Medulla oblongata (tissue), 1 donor: ENCODE measurements at regions not wholly inside any gene's neighbourhood (a gene's known extent, or its start where the extent isn't known, plus 50 kb on each side); places are given as distances from the start of the nearest gene placed in this dataset.
"Not testable (repeated sequence)": the region's sequence is repeated elsewhere in the genome, so short reads cannot be mapped to it uniquely, and the experiment has no call there.

Source experiments
- DNase-seq: peaks from one replicate; pipeline ENCODE4 v3.0.0-alpha.2; 2015; ENCODE audit errors: extremely low spot score

DNA sequence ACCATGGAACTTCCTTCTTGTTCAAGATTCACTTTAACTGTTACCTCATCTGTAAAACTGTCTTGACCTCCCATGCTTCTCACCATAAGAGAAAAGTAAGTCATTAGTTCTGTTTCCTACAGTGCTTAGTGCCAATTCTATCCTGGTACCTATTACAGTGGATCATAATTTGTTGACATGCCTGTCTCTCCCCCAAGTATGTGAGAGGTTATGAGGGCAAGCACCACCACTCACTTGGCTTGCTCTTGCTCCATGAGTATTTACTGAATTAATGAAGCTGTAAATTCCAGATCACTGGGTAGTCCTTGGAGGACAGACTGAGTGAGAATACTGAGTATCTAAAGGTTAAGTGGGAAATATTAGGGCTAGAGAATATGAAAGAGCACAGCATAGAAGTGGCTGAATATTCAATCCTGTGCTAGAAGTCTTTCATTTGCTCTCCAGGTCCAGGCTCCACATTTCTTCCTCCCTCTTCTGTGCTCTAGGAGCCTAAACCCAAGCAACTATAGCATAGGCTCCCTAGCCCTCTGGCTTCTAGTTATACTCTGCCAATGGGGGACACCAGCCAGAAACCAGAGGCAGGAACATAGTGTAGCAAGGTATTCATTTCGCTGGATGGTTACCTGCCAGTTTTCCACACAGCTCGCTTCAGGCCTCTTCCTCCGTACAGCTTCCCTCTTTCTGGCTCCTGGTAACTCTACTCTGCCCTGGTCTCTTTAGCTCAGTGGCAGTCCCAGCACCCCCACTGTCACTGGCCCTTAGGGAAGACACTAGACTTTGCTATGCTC lies 118.2 kb upstream of the SLC5A12 start:
- DNase-seq: no peak

DNA sequence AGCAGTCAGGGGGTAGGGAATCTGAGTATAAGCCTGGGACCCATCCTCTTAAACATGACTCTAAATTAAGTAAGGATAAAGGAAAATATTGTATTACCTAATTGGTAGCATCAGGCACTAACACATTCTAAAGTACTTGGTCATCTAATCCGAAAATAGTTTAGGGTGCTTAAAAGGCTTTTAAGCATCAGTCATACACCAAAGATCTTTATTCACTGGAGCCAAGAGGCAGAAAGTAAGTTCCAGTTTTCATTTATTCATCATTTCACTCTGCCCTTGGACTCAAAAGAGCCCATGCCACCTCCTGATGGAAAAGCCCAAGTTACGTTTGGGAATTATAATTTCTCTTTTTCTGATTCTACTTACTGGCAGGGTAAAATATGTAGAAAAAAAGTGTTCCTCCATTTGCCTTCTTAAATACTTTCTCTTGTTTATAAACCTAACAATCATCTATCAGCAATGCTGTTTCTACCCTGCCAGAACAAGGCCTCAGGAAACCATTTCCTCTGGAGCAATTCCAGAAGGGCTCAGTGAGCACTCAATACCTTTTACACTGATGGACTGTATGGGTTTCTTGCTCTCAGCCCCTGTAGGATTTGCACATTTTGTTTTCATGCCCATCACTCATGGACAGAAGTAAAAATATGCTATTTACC lies 120.1 kb upstream of the SLC5A12 start:
- no peak for DNase-seq

DNA sequence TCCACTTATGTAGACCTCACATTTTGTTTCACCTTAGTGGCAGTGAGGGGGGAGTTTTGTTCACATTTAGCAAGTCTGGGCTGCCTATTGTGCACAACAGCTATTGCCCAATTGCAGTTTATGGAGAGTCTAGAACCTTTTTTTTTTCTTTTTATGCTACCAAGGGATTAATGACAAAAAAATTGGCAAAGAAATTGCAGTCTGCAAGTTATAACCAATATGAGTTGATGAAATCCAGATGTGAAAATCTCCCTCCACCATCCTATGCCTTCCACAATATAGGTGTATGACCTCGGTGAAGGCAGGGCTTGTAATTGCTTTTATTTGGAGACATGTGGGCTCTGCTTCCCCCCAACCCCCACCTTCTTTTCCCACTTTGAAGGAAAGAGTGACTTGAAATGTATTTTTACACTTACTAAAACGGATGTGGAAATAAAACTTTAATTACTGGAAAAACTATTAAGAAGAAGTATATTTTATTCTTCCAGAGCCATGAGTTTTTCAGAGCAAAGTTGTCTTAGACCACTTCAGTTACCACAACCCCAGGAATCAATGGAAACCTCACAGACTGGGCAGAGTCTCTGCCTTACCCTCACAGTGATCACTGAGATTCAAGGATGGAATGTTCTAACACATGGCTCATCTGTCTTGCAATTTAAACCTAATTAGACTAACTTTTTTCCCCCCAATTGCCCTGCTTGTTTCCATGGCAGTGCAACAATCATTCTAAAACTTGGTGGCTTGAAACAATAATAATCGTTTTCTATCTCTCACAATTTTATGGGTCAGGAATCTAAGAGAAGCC lies 120.8 kb upstream of the SLC5A12 start:
- DNase-seq: no peak

DNA sequence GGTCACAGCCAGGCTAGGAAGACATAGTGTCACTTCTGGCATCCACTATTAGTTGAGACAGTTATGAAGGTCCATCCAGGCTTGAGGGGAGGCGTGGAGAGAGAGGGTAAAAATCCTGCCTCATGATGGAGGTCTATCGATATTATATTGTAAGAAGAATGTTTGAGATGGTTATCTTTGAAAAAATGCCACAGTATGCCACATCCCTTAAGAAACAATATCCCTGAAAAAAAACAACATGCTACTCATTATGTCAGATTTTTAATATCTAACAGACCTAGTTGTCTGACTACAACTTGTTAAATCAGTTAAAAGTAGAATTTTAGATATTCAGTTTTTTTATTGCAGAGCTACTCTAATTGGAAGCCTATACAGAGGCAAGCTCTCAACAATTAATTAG lies 121.7 kb upstream of the SLC5A12 start:
- no peak for DNase-seq

DNA sequence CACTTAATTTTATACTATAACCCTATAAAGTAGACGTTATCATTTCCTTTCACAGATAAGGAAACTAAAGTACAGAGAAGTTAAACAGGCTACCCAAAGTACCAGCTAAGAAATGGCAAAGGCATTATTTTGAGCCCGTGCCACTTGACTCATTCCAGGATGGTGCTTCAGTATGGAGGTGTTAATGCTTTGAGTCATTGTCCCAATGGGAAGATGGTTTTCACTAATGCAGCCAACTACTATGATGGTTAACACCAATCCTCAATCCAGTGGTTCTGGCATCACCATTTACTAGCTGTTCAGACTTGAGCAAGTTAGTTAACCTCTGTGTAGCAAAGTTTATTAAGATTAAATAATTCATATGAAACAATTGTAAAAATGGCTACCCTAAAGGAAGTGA lies 123.1 kb upstream of the SLC5A12 start:
- no peak for DNase-seq

DNA sequence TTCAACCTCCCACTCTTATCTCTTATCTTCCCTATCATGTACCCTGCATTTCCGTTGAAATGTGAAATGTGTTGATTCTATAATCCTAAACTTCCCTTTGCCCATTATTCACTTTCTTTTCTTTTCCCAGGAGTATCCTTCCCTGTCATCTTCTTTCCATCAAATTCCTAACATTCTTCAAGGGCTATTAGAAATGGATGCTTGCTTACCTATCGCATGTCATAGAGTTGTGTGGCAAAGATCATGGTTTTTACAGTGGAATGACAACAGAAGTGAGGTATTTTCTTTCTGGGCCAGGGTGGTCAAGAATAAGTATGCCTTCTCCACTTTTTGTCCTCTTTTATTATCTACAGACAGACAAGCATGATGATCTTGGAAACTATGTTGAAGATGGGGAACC lies 124.4 kb upstream of the SLC5A12 start:
- DNase-seq: no peak

DNA sequence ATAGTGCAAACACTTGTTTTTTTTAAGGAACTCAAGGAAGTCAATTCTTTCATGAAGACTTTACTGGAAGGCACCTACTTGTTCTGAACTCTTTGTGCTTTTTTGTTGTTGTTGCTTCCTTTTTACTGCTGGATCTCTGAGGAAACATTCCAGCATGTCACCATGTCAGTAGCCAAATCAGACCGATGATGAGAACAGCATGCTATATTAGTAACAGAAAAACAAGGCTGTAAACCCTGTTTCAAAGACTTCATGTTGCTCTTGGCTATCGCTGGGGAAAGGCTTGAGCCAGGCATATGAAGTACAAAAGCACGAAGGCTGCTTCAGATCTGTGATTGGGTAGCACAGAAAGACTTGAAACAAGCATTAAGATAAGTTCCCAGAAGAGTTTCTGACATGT lies 125.6 kb upstream of the SLC5A12 start:
- peak; percentile 2 for DNase-seq

DNA sequence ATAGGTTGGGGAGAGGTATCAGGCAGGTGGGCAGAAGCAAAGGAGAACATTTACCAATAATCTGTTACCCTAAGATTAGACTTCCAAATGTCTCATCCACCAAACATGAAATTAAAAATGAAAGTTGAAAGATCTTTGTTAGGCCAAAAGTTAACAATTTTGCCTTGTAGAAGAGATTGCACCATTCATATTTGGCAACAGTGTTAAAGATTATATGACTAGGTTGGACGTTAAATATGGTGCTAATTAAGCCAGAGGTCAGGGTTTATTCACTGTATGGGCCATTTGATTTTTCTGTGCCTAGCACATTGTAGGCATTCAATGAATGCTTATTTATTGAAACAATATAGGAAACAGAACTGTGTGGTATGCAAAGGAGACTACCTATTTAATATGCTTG lies 126.1 kb upstream of the SLC5A12 start:
- DNase-seq: no peak

DNA sequence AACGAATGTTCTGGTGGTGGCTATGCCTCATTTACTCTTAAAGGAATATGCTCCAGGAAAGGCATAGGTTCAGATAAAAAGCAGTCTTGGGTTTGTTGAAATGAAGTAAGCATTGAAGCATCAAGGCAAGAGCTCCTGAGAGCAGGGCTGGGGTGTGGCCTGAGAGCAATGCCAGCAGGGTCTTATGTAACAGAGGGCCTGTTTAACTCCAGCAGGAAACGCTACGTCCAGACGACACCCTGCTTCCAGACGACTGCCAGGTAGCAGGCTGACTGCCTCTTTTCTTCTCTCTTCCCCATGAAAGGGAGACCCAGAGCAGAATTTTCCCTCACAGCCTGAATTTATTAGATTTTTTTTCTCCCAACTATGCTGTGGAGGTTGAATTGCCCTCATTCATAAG lies 127.2 kb upstream of the SLC5A12 start:
- DNase-seq: peak; percentile 6

DNA sequence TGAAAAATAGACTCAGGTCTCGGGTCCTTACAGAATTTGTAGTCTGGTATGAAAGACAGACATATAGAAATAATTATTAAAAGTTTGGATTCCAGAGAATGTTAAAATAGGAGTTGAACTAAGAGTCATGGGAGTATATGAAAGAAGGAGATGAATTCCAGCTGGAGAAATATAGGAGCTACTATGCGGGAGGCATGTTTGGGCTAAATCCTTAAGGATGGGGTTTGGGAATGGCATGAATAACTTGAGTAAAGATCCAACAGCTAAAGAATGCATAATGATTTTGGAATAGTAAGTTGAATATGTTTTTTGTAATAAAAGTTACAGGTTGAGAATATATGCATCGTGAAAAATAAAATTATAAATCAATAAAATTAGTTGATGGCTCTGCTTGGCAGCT lies 129.4 kb upstream of the SLC5A12 start:
- no peak for DNase-seq

DNA sequence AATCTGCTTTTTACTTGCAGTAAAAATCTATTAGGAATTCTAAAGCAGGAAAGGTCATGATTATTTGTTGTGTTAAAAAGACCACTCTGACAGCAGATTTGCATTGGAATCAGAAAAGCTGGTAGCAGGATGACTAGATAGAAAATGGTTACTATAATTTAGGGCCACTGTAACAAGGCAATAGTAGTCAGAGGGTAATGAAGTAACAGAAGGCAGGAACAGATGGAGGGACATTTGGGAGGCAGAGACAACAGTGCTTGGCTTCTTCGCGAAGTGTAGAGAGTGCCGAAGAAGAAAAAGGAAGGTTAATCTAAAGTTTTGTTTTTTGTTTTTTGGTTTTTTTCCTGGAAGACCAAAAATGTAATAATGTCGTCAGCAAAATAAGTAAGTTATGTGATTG lies 129.8 kb upstream of the SLC5A12 start:
- no peak for DNase-seq

DNA sequence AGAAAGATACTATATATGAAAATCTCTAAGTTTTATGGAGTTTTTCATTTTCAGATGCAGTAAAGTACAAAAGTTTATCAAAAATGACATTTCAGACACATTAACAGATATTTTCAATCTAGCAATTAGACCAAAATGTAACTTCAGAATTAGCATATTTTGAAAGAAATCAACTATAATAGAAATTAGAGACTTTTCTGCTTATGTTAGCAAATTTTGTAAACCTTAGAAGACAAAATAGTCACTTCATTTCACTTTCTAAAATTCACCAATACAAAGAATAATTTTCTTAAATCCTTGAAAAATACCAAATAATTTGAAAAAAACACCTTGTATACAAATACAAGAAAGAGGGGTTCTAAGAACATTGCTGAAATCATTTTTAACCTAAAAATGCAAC lies 135.8 kb upstream of the FIBIN start:
- DNase-seq: no peak

DNA sequence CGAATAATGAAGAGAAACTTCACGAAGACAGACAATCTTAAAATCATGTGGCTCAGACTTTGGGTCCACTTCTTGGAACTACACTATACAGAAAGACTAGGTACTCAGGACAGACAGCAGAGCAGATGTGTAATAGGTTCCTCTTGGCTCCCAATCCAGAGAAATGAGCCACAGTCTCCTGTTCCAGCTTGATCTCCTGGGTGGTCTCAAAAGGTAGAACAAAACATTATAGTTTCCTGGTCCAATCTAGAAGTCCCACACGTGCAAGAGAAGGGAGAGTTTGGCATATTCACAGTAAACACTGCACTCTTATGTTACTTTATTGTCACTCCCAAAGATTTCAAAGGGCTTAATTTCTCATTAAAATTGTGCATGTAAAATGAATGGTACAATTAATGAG lies 134.5 kb upstream of the FIBIN start:
- no peak for DNase-seq

DNA sequence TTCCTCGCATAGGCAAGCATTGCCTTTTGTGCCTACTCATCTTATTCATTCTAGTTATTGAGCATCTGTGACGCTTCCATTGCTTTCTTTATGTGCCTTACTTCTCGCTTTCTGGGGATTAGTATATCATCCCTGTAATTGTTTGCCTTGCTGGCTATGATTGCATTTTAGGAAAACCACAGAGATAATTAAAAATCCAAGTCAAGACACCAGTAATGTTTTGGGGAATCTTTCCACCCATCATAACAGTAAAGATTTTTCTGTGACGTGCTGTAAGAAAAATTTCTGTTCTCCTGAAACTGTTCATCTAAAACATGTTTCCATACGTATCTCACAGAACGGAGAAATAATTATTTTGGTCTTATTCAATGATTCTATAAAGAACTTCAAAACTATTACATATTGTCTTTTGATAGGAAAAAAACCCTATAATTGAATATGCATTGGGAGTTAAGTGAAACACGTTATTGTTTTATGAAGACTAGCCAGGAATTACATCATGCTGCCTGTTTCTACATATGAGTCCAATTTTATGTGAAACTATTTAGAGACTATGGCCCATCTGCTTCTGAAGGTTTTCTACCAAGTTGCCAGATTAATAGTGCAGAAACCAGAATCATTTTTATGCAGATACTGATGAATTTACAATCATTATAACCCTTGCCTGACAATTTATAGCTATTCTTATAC lies 133.7 kb upstream of the FIBIN start:
- DNase-seq: no peak

DNA sequence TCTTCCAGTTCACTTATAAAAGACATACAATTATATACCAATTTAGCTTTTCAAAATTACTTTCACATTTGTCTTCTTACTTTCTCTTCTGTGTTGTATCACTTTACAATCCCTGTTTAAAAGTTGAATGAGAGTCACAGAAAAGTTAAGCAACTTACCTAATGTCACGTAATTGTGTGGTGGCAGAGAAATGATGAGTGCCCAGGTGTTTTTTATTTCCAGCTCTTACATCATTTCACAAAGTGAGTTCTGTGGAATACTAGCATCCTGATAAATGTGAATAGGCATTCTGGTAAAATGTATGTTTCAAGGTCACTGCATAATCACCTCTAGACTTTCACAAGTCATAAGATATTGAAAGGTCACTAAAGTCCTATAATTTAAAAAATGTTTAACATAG lies 133.0 kb upstream of the FIBIN start:
- no peak for DNase-seq

DNA sequence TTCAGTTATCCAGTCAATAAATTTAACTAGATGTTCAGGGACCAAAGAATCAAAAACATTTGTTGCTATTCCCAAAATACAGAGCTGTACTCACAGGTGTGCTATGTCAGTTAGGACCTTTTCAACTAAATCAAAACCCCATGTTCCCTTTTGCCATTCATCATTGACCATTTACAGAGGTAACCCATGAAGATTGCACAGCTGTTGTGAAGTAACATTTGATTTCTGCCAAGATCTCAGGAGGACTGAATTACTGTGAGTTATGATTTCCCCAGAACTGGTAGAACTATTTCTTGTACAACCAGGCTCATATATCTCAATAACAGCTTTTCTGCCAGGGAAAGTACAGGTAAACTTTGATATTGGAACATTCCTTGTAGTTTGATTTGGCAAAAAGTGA lies 131.1 kb upstream of the FIBIN start:
- DNase-seq: no peak

DNA sequence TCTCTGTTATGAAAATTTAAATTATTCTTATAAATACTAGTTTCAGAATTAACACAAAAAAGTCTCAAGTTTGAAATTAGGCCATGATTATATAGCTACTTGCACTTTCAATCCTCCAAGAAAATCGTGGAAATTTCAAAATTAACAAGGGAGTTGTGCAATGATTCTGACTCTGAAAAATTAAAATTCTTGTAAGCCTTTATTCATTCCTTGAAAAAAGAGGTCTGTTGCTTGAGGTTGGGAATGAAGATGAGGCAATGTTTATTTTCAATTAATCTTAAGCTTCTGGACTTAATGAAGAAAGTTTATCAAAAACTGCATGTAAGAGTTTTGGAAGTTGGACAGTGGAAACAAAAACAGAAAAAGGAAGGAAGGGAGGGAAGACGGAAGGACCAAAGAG lies 128.2 kb upstream of the FIBIN start:
- DNase-seq: no peak

DNA sequence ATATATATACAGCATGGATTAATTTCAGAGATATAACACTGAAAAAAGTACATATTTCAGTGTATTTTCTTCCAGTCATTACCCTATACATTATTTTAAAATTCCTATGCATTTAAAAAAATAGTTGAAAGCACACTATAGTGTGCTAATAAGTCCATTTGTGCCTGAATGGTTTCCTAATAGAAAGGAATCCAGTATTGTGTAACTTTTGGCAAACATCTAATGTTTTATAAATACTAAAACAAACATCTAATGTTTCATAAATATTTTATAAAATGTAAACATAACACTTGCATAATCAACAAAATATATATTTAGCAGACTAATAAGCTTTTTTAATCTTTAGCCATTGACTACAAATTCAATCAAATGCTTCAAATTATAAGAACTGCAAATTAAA lies 126.6 kb upstream of the FIBIN start:
- DNase-seq: no peak

DNA sequence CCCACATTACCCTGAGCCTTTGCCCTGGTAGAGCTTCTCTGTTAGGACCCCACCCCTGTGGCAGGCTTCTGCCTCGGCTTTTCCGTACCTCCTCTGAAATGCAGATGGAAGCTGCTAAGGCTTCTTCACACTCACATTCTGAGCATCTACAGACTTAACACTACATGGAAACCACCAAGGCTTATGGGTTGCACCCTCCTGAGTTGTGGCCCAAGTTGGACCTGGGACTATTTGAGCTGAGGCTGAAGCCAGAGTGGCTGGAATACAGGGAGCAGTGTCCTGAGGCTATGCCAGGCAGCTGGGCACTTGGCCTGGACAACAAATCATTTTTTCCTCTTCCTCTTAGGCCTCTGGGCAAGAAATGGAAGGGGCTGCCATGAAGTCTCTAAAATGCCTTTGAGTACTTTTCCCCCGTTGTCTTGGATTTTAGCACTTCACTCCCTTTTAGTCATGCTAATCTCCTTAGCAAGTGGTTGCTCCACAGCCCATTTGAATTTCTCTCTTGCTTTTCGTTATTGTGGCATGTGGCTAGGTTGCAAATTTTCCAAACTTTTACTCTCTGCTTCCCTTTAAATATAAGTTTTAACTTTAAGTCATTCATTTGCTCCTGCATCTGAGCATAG lies 114.8 kb upstream of the FIBIN start:
- no peak for DNase-seq

DNA sequence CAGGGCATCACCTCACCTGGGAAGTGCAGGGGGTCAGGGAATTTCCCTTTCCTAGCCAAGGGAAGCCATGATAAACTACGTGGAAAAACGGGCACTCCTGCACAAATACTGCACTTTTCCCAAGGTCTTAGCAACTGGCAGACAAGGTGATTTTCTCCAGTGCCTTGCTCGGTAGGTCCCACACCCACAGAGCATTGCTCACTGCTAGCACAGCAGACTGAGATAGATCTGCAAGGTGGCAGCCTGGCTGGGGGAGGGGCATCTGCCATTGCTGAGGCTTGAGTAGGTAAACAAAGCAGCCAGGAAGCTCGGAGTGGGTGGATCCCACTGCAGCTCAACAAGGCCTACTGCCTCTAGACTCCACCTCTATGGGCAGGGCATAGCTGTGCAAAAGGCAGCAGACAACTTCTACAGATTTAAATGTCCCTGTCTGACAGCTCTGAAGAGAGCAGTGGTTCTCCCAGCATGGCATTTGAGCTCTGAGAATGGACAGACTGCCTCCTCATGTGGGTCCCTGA lies 111.5 kb upstream of the FIBIN start:
- DNase-seq: not testable (repeated sequence)

DNA sequence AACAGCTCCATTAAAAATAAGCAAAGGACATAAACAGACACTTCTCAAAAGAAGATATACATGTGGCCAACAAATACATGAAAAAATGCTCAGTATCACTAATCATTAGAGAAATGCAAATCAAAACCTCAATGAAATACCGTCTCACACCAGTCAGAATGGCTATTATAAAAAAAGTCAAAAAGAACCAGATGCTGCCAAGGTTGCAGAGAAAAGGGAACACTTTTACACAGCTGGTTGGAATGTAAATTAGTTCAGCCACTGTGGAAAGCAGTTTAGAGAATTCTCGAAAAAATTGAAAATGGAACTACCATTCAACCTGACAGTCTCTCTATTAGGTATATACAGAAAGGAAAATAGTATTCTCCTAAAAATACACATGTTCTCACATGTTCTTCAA lies 102.4 kb upstream of the FIBIN start:
- DNase-seq: no peak

DNA sequence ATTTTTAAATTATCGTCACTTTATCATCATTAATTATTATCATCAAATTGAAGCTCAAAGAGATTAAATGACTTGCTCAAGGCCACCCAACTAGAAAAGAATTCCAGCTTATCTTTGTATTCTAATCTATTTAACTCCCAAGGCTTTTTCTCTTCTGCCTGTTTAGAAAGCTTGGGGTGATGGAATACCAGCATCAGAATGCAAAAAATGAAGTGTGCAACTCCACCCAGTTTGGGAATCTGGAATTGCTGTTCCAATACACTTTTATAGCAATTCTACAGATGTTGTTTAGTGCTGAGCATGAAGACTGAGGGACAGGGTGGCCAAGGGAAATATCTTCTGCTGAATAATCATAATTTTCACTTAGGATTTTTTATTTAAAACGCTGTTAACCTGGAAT lies 97.2 kb upstream of the FIBIN start:
- no peak for DNase-seq
